ENCODE measurements at regions not wholly inside any gene's neighbourhood (a gene's known extent, or its start where the extent isn't known, plus 50 kb on each side); places are given as distances from the start of the nearest gene placed in this dataset.

GRCh38 chr13:62704875-62705274 is 1289.2 kb upstream of the PCDH20 start:
- no peak overlapping the region for H3K4me3 Mint-ChIP-seq (ENCODE audit: unreplicated experiment)
- TF ChIP-seq, protein P1, sequence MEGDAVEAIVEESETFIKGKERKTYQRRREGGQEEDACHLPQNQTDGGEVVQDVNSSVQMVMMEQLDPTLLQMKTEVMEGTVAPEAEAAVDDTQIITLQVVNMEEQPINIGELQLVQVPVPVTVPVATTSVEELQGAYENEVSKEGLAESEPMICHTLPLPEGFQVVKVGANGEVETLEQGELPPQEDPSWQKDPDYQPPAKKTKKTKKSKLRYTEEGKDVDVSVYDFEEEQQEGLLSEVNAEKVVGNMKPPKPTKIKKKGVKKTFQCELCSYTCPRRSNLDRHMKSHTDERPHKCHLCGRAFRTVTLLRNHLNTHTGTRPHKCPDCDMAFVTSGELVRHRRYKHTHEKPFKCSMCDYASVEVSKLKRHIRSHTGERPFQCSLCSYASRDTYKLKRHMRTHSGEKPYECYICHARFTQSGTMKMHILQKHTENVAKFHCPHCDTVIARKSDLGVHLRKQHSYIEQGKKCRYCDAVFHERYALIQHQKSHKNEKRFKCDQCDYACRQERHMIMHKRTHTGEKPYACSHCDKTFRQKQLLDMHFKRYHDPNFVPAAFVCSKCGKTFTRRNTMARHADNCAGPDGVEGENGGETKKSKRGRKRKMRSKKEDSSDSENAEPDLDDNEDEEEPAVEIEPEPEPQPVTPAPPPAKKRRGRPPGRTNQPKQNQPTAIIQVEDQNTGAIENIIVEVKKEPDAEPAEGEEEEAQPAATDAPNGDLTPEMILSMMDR (IDR thresholded peaks at IDR 0.05), result no peak
- no peaks in the 10 kb centered on the region for H3K27me3 Mint-ChIP-seq (ENCODE audit: low read depth)
- no peaks in the 10 kb centered on the region for H3K36me3 Mint-ChIP-seq (ENCODE audit: low read depth)
- DNase-seq (ENCODE audit: low spot score), result no peak
- no peaks in the 10 kb centered on the region for H3K4me1 Mint-ChIP-seq (ENCODE audit: low read depth)
- H3K27ac Mint-ChIP-seq (ENCODE audit: unreplicated experiment), result no peak overlapping the region
- H3K9me3 Mint-ChIP-seq (ENCODE audit: low read depth), result peaks cover 4% of the 10 kb centered on the region

DNA sequence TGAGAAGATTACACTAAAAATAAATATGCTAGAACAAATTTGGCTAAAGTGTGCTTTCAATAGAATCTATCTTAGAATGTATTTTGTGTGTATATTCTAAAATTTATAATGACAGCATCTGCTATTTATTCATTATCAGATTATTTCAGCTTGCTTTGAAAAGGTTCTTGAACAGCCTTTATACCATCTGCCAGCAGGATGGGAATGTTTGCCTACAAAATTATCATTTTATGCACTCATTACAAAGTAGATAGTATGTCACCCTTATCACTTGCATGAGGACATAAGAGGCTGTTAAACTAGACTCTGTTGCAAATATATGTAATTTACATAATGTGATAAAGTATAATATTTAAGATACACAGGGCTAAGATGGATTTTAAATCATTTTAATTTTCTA is 1286.9 kb upstream of the PCDH20 start:
- Mint-ChIP-seq H3K36me3 (ENCODE audit: low read depth) (no peaks in the 10 kb centered on the region), H3K27ac (ENCODE audit: unreplicated experiment) (no peak overlapping the region), H3K4me1 (ENCODE audit: low read depth) (no peaks in the 10 kb centered on the region), H3K27me3 (ENCODE audit: low read depth) (no peaks in the 10 kb centered on the region), H3K4me3 (ENCODE audit: unreplicated experiment) (no peak overlapping the region), H3K9me3 (ENCODE audit: low read depth) (no peaks in the 10 kb centered on the region)
- TF ChIP-seq, protein P1 (IDR thresholded peaks at IDR 0.05), result no peak
- DNase-seq (ENCODE audit: low spot score), result no peak

- Mint-ChIP-seq H3K27me3 (ENCODE audit: low read depth) (no peaks in the 10 kb centered on the region), H3K4me3 (ENCODE audit: unreplicated experiment) (no peak overlapping the region), H3K4me1 (ENCODE audit: low read depth) (no peaks in the 10 kb centered on the region), H3K9me3 (ENCODE audit: low read depth) (no peaks in the 10 kb centered on the region), H3K27ac (ENCODE audit: unreplicated experiment) (no peak overlapping the region), H3K36me3 (ENCODE audit: low read depth) (no peaks in the 10 kb centered on the region)
- no peak for DNase-seq (ENCODE audit: low spot score)
- TF ChIP-seq, protein P1 (IDR thresholded peaks at IDR 0.05), result no peak
Measured at GRCh38 chr13:62697701-62698100, 1282.1 kb upstream of the PCDH20 start.

DNA sequence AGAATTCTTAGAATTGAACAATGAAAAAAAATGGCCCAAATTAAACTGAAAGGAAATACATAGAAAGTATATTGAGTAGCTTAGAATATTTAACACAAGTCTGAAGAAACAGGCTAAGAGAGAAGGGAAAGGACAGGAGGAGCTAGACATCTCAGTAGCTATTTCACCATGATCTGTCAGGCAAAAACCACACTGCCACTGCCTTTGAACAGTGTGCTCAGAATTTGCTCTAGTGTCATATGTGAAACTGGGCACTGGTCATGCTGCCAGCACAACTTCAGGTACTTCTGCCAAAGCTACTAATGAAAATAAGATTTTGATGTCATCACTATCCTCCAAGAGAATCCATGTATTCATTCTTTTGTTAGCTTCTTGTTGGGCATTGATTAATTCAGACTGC is 1280.8 kb upstream of the PCDH20 start:
- H3K27me3 Mint-ChIP-seq (ENCODE audit: low read depth), result no peaks in the 10 kb centered on the region
- TF ChIP-seq, protein P1 (IDR thresholded peaks at IDR 0.05), result no peak
- DNase-seq (ENCODE audit: low spot score), result no peak
- H3K36me3 Mint-ChIP-seq (ENCODE audit: low read depth), result no peaks in the 10 kb centered on the region
- H3K9me3 Mint-ChIP-seq (ENCODE audit: low read depth), result peaks cover 3% of the 10 kb centered on the region
- no peaks in the 10 kb centered on the region for H3K4me1 Mint-ChIP-seq (ENCODE audit: low read depth)
- H3K4me3 Mint-ChIP-seq (ENCODE audit: unreplicated experiment), result no peak overlapping the region
- H3K27ac Mint-ChIP-seq (ENCODE audit: unreplicated experiment), result no peak overlapping the region

- Mint-ChIP-seq H3K27me3 (ENCODE audit: low read depth) (no peaks in the 10 kb centered on the region), H3K27ac (ENCODE audit: unreplicated experiment) (no peak overlapping the region), H3K4me1 (ENCODE audit: low read depth) (no peaks in the 10 kb centered on the region), H3K36me3 (ENCODE audit: low read depth) (no peaks in the 10 kb centered on the region), H3K9me3 (ENCODE audit: low read depth) (peaks cover 3% of the 10 kb centered on the region), H3K4me3 (ENCODE audit: unreplicated experiment) (no peak overlapping the region)
- TF ChIP-seq, protein P1 (IDR thresholded peaks at IDR 0.05), result no peak
- DNase-seq (ENCODE audit: low spot score), result no peak
Measured at GRCh38 chr13:62687732-62688131, 1272.1 kb upstream of the PCDH20 start.
